HFFc6 (cell line): ENCODE measurements at regions not wholly inside any gene's neighbourhood (a gene's known extent, or its start where the extent isn't known, plus 50 kb on each side); places are given as distances from the start of the nearest gene placed in this dataset.
A peak's percentile ranks its signal among the peaks of the same experiment; 100 is the strongest.
"Not testable (repeated sequence)": the region's sequence is repeated elsewhere in the genome, so short reads cannot be mapped to it uniquely, and the experiment has no call there.

Experiments used
- DNase-seq: peaks from one replicate; pipeline ENCODE4 v3.0.0-alpha.2; 2018
- H3K27ac Mint-ChIP-seq: 2 replicates; pipeline ENCODE4 v1.8.0; 2020; ENCODE audit warnings: mild to moderate bottlenecking, mixed read lengths
- H3K27me3 Mint-ChIP-seq: 2 replicates; pipeline ENCODE4 v1.8.0; 2021; ENCODE audit warnings: mild to moderate bottlenecking, moderate library complexity, mixed read lengths; ENCODE audit not compliant: insufficient read depth
- H3K36me3 Mint-ChIP-seq: 2 replicates; pipeline ENCODE4 v1.8.0; 2021; ENCODE audit warnings: low read depth, mixed read lengths
- H3K4me1 Mint-ChIP-seq: 2 replicates; pipeline ENCODE4 v1.8.0; 2020; ENCODE audit warnings: low read depth, mixed read lengths
- H3K4me3 Mint-ChIP-seq: 2 replicates; pipeline ENCODE4 v1.8.0; 2020; ENCODE audit warnings: mild to moderate bottlenecking, moderate library complexity, mixed read lengths
- H3K9me3 Mint-ChIP-seq: 2 replicates; pipeline ENCODE4 v1.8.0; 2020; ENCODE audit warnings: mild to moderate bottlenecking, mixed read lengths
- CTCF ChIP-seq: fragments of 200-600 bp; sonication (generic); IDR thresholded peaks from 2 replicates; pipeline ENCODE4 v1.5.0; 2021; ENCODE audit warnings: antibody characterized with exemption, mild to moderate bottlenecking

DNA sequence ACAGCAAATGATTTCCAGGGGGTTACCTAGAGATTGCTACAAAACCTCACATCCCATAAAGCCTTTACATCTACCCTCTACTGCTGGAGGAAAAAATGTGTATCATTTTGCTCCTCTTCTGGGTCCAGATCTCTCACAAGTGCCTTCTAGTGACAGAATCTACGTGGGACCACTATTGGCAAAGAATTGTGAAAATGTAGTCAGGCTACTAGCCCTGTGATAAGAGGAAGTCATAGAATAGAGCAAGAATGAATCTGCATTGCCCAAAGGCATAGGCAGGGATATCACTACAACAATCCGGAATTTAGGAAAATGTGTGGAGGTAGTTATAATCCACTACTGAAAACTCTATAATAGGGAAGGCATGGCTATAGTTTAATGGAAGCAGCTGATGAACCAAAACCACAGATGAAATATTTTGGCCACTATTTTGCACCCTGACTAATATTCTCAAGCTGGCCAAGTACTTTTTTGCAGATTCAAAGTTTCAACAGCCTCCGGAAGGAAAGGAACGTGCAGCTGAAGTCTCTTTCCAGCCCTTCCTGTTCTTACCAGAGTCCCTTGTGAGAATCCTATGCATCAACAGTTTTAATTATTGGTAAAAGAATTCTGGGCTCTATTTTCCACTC lies 176.8 kb downstream of the PHLDA1 start:
- H3K9me3 Mint-ChIP-seq = no peaks in the 10 kb centered on the region
- H3K27me3 Mint-ChIP-seq = no peaks in the 10 kb centered on the region; the same call in 1 of the 2 replicates
- H3K4me1 Mint-ChIP-seq = peaks cover 63% of the 10 kb centered on the region
- peak overlapping the region; percentile 10; the same call in 1 of the 2 replicates for H3K4me3 Mint-ChIP-seq
- H3K36me3 Mint-ChIP-seq = no peaks in the 10 kb centered on the region
- peak; percentile 43 for DNase-seq
- peak overlapping the region; percentile 67 for H3K27ac Mint-ChIP-seq
- TF ChIP-seq CTCF = no peak

- not testable (repeated sequence) for DNase-seq, H3K27ac Mint-ChIP-seq, H3K36me3 Mint-ChIP-seq, H3K9me3 Mint-ChIP-seq, H3K27me3 Mint-ChIP-seq, H3K4me3 Mint-ChIP-seq
- peaks cover 65% of the 10 kb centered on the region for H3K4me1 Mint-ChIP-seq
Observed at GRCh38 chr12:75854137-75854536, 177.4 kb downstream of the PHLDA1 start.

DNA sequence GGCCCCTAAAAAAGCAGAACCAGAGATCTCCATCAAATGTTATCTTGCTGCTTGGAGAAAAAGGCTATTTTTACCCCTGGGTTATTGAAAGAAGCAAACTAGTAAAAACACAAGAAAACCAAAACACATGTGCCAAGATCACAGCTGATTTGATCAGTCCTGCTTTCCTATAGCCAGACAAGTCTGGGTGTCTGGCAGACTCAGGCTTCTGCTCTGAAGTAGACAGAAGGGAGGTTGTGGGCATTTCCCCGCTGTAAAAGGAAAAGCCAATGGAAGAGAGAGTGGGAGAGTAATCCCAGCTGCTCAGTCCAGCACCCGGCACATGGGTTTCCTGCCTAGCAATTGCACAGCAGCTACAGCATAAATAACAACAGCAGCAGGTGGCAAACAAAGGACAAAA lies 177.9 kb downstream of the PHLDA1 start:
- H3K4me3 Mint-ChIP-seq = no peak overlapping the region
- no peaks in the 10 kb centered on the region for H3K36me3 Mint-ChIP-seq
- no peaks in the 10 kb centered on the region for H3K9me3 Mint-ChIP-seq
- no peak for TF ChIP-seq CTCF
- no peak for DNase-seq
- H3K27me3 Mint-ChIP-seq = no peaks in the 10 kb centered on the region; the same call in none of the 2 replicates
- peaks cover 70% of the 10 kb centered on the region for H3K4me1 Mint-ChIP-seq
- H3K27ac Mint-ChIP-seq = no peak overlapping the region

DNA sequence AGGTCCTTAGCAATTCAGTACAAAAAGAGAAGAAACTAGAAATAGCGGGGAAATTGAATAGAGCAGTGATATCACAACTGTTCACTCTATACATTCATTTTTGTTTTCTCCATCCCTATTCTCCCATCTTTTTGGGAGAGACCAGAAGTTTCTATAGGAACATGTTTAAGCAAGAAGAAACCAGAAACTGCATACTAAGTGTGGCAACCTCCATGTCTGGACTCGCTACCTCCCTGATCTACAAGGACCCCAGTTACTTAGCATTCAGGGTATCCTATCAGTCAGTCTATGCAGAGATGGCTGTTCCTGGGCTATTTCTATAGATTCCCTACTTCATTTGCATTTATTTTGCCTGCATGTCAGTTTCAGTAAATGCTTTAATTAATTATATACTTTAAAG lies 178.6 kb downstream of the PHLDA1 start:
- DNase-seq = no peak
- Mint-ChIP-seq H3K27ac (no peak overlapping the region), H3K4me1 (peaks cover 76% of the 10 kb centered on the region), H3K9me3 (no peaks in the 10 kb centered on the region), H3K27me3 (no peaks in the 10 kb centered on the region; the same call in none of the 2 replicates), H3K4me3 (no peak overlapping the region), H3K36me3 (no peaks in the 10 kb centered on the region)
- no peak for TF ChIP-seq CTCF

GRCh38 chr12:75852143-75852542 lies 179.4 kb downstream of the PHLDA1 start:
- peak overlapping the region; percentile 0; the same call in 1 of the 2 replicates for H3K27ac Mint-ChIP-seq
- 0 out of 2 replicates have a peak, but pooled peaks cover 1% of the 10 kb centered on the region for H3K36me3 Mint-ChIP-seq
- peak; percentile 35 for DNase-seq
- H3K27me3 Mint-ChIP-seq = no peaks in the 10 kb centered on the region; the same call in none of the 2 replicates
- no peak overlapping the region for H3K4me3 Mint-ChIP-seq
- H3K4me1 Mint-ChIP-seq = peaks cover 76% of the 10 kb centered on the region
- no peak for TF ChIP-seq CTCF
- no peaks in the 10 kb centered on the region for H3K9me3 Mint-ChIP-seq

DNA sequence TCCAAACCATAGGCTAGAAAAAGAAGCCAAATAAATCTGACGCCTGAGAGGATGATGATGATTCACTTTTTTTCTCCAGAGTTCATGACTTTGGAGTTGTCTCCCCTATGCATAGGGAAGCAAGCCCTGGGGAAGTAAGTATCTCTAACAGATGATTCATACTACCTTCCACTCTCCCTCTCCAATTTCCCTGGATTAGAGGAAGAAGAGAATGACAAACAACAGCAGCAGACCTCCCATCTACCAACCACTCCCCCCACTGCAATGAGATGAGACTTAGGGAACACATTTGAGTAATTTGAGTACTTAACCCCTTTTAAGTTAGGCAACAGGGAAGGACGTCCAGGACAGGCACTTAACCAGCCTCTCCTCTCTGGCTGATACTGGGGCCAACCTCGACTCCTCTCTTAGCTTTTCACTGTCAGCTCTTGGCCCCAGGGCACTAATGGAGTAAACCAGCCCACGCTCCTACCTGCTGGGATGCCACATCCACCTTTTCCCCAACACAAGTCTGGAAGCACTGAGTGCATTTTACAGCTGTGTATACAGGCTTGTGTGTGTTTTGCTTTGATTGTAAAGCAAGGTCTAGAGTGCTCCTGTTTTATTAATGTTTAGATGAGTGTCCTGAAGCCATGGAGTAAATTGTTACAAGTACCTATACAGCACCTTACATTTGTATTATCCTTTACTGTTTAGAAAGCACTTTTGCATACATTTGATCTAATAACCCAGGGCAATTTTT lies 180.7 kb downstream of the PHLDA1 start:
- H3K27ac Mint-ChIP-seq = peak overlapping the region; percentile 86

More for the DNA sequence above, 180.7 kb downstream of the PHLDA1 start:
- peak; percentile 86 for DNase-seq
- H3K4me1 Mint-ChIP-seq = peaks cover 78% of the 10 kb centered on the region
- H3K4me3 Mint-ChIP-seq = peak overlapping the region; percentile 46
- H3K27me3 Mint-ChIP-seq = no peaks in the 10 kb centered on the region; the same call in none of the 2 replicates
- H3K9me3 Mint-ChIP-seq = peaks cover 8% of the 10 kb centered on the region
- no peak for TF ChIP-seq CTCF
- peaks cover 12% of the 10 kb centered on the region for H3K36me3 Mint-ChIP-seq
